PC-3 (cell line): ENCODE measurements at regions not wholly inside any gene's neighbourhood (a gene's known extent, or its start where the extent isn't known, plus 50 kb on each side); places are given as distances from the start of the nearest gene placed in this dataset.
"Not testable (repeated sequence)": the region's sequence is repeated elsewhere in the genome, so short reads cannot be mapped to it uniquely, and the experiment has no call there.

ENCODE experiments used
- ATAC-seq: fragments of 200-7000 bp; cut with Tn5 transposase; 2 replicates; pipeline ENCODE4 v1.9.1; 2020; ENCODE audit warnings: mild to moderate bottlenecking, moderate library complexity
- BruUV-seq: library from RNA; stranded (reverse); fragments of 400-500 nt; replicated peaks from 2 replicates; lab custom pipeline; 2021; lab: Mats Ljungman, UMichigan
- CTCF ChIA-PET: fragments of 300-600 bp; sonication (Branson Sonifier 250); formaldehyde crosslinking; loops from one replicate; lab custom pipeline; 2022; ENCODE audit warnings: antibody characterized with exemption; lab: Charles Lee
- POLR2A ChIA-PET: fragments of 300-600 bp; sonication (Branson Sonifier 250); formaldehyde crosslinking; loops from one replicate; lab custom pipeline; 2022; ENCODE audit warnings: antibody characterized with exemption; ENCODE audit not compliant: unreplicated experiment; lab: Charles Lee
- DNase-seq: peaks from one replicate; pipeline ENCODE4 v3.0.0-alpha.2; 2015
- H2AFZ ChIP-seq: fragments of 300-600 bp; sonication (generic); 2 replicates; pipeline ENCODE4 v1.6.0; 2016; ENCODE audit warnings: antibody characterized with exemption, low read length
- H3F3A ChIP-seq: fragments of 300-600 bp; sonication (generic); one replicate; pipeline ENCODE4 v1.6.0; 2017; ENCODE audit warnings: antibody characterized with exemption, low read length, control low read depth, mild to moderate bottlenecking; ENCODE audit not compliant: unreplicated experiment
- H3K27ac ChIP-seq: fragments of 300-600 bp; sonication (generic); 2 replicates; pipeline ENCODE4 v1.5.1; 2016; ENCODE audit warnings: mild to moderate bottlenecking, low read length
- H3K27me3 ChIP-seq: fragments of 300-600 bp; sonication (generic); 2 replicates; pipeline ENCODE4 v1.6.1; 2016; ENCODE audit warnings: low read length, mixed read lengths
- H3K36me3 ChIP-seq: fragments of 300-600 bp; sonication (generic); 2 replicates; pipeline ENCODE4 v1.6.1; 2016; ENCODE audit warnings: low read depth, mixed run types, low read length, mixed read lengths
- H3K4me1 ChIP-seq: fragments of 300-600 bp; sonication (generic); 2 replicates; pipeline ENCODE4 v1.5.1; 2016; ENCODE audit warnings: low read length; ENCODE audit not compliant: insufficient read depth
- H3K4me2 ChIP-seq: fragments of 300-600 bp; sonication (generic); 2 replicates; pipeline ENCODE4 v1.6.0; 2016; ENCODE audit warnings: low read length
- H3K4me3 ChIP-seq: fragments of 300-600 bp; sonication (generic); 2 replicates; pipeline ENCODE4 v1.5.1; 2016; ENCODE audit warnings: mild to moderate bottlenecking, low read length, mixed read lengths
- H3K79me2 ChIP-seq: fragments of 300-600 bp; sonication (generic); 2 replicates; pipeline ENCODE4 v1.6.1; 2017; ENCODE audit warnings: low read length, mixed read lengths
- H3K9ac ChIP-seq: fragments of 300-600 bp; sonication (generic); 2 replicates; pipeline ENCODE4 v1.6.0; 2016; ENCODE audit warnings: mild to moderate bottlenecking, low read length
- H3K9me2 ChIP-seq: fragments of 300-600 bp; sonication (generic); replicated peaks from 2 replicates; pipeline ENCODE4 v1.6.1; 2016; ENCODE audit warnings: mixed run types, low read length, mixed read lengths
- H3K9me3 ChIP-seq: fragments of 300-600 bp; sonication (generic); 2 replicates; pipeline ENCODE4 v1.6.1; 2016; ENCODE audit warnings: low read length, mixed read lengths
- H4K20me1 ChIP-seq: fragments of 300-600 bp; sonication (generic); 2 replicates; pipeline ENCODE4 v1.6.1; 2016; ENCODE audit warnings: low read length, mixed read lengths
- EZH2 ChIP-seq: fragments of 300-600 bp; sonication (generic); IDR thresholded peaks from one replicate; pipeline ENCODE4 v1.6.1; 2017; ENCODE audit warnings: antibody characterized with exemption, mild to moderate bottlenecking, low read length; ENCODE audit not compliant: unreplicated experiment
- EZH2phosphoT487 ChIP-seq: fragments of 300-600 bp; sonication (generic); IDR thresholded peaks from 2 replicates; pipeline ENCODE4 v1.6.1; 2018; ENCODE audit warnings: mild to moderate bottlenecking, antibody characterized with exemption, low read length, borderline replicate concordance
- intact Hi-C: fragments of 100-400 bp; cut with micrococcal nuclease; formaldehyde crosslinking; loops from 2 replicates; pipeline ENCODE4 v1.9.0; 2023
- TF ChIP-seq, protein P1 (sequence below): fragments of 300-600 bp; sonication (generic); conservative IDR thresholded peaks from 2 replicates; pipeline ENCODE4 v1.5.1; 2017; ENCODE audit warnings: antibody characterized with exemption, low read depth, mild to moderate bottlenecking, low read length

- intact Hi-C loops: no loop called here
- Histone ChIP-seq H3K27ac (no peak overlapping the region), H3K4me1 (no peaks in the 10 kb centered on the region), H3K9me3 (no peaks in the 10 kb centered on the region), H2AFZ (no peak overlapping the region), H3K9me2 (no peaks in the 10 kb centered on the region), H3F3A (no peaks in the 10 kb centered on the region), H3K36me3 (no peaks in the 10 kb centered on the region), H3K9ac (no peak overlapping the region), H3K79me2 (no peaks in the 10 kb centered on the region), H4K20me1 (no peaks in the 10 kb centered on the region), H3K4me3 (no peak overlapping the region), H3K27me3 (no peaks in the 10 kb centered on the region), H3K4me2 (no peak overlapping the region)
- DNase-seq: no peak
- TF ChIP-seq EZH2 (no peak), EZH2phosphoT487 (no peak)
- CTCF ChIA-PET: no interaction called here
- no TSS peak for BruUV-seq
- ATAC-seq: no peak
- POLR2A ChIA-PET: no interaction called here
Observed at GRCh38 chr4:167842487-167842886, 249.8 kb upstream of the ANXA10 start.

- H3K9me3 ChIP-seq: no peaks in the 10 kb centered on the region
- no peak overlapping the region for H3K27ac ChIP-seq
- BruUV-seq: no TSS peak
- H3K4me1 ChIP-seq: no peaks in the 10 kb centered on the region
- no peak overlapping the region for H2AFZ ChIP-seq
- H3K79me2 ChIP-seq: no peaks in the 10 kb centered on the region
- H3K4me3 ChIP-seq: no peak overlapping the region
- no peak for ATAC-seq
- H4K20me1 ChIP-seq: no peaks in the 10 kb centered on the region
- intact Hi-C loops: no loop called here
- TF ChIP-seq EZH2 (no peak), EZH2phosphoT487 (no peak)
- TF ChIP-seq, protein P1, sequence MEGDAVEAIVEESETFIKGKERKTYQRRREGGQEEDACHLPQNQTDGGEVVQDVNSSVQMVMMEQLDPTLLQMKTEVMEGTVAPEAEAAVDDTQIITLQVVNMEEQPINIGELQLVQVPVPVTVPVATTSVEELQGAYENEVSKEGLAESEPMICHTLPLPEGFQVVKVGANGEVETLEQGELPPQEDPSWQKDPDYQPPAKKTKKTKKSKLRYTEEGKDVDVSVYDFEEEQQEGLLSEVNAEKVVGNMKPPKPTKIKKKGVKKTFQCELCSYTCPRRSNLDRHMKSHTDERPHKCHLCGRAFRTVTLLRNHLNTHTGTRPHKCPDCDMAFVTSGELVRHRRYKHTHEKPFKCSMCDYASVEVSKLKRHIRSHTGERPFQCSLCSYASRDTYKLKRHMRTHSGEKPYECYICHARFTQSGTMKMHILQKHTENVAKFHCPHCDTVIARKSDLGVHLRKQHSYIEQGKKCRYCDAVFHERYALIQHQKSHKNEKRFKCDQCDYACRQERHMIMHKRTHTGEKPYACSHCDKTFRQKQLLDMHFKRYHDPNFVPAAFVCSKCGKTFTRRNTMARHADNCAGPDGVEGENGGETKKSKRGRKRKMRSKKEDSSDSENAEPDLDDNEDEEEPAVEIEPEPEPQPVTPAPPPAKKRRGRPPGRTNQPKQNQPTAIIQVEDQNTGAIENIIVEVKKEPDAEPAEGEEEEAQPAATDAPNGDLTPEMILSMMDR: no peak
- ChIA-PET CTCF (no interaction called here), POLR2A (no interaction called here)
- H3K4me2 ChIP-seq: no peak overlapping the region
- no peak overlapping the region for H3K9ac ChIP-seq
- H3K36me3 ChIP-seq: no peaks in the 10 kb centered on the region
- no peaks in the 10 kb centered on the region for H3F3A ChIP-seq
- no peak for DNase-seq
- no peaks in the 10 kb centered on the region for H3K9me2 ChIP-seq
- no peaks in the 10 kb centered on the region for H3K27me3 ChIP-seq
Observed at GRCh38 chr4:167854881-167855280, 237.5 kb upstream of the ANXA10 start.

- H3K79me2 ChIP-seq, intact Hi-C loops, H3K9ac ChIP-seq, H3K9me3 ChIP-seq, H4K20me1 ChIP-seq, POLR2A ChIA-PET, H2AFZ ChIP-seq, H3F3A ChIP-seq, CTCF ChIA-PET, H3K27me3 ChIP-seq, H3K4me1 ChIP-seq, DNase-seq, H3K4me2 ChIP-seq, H3K9me2 ChIP-seq, H3K4me3 ChIP-seq, H3K27ac ChIP-seq, BruUV-seq, ATAC-seq, H3K36me3 ChIP-seq: not testable (repeated sequence)
Observed at GRCh38 chr4:167858127-167858526, 234.2 kb upstream of the ANXA10 start.

- POLR2A ChIA-PET: no interaction called here
- ATAC-seq: no peak
- intact Hi-C loops: no loop called here
Observed at GRCh38 chr4:167867191-167867590, 225.1 kb upstream of the ANXA10 start.

More at GRCh38 chr4:167867191-167867590, 225.1 kb upstream of the ANXA10 start:
- TF ChIP-seq, protein P1: no peak
- no peak for TF ChIP-seq EZH2
- TF ChIP-seq EZH2phosphoT487: no peak
- Histone ChIP-seq H2AFZ (no peak overlapping the region), H3K79me2 (no peaks in the 10 kb centered on the region), H3K27me3 (no peaks in the 10 kb centered on the region), H3K9me2 (no peaks in the 10 kb centered on the region), H3K4me1 (no peaks in the 10 kb centered on the region), H3K27ac (no peak overlapping the region), H3F3A (no peaks in the 10 kb centered on the region), H3K9me3 (no peaks in the 10 kb centered on the region), H3K9ac (no peak overlapping the region), H4K20me1 (no peaks in the 10 kb centered on the region), H3K36me3 (no peaks in the 10 kb centered on the region), H3K4me2 (no peak overlapping the region), H3K4me3 (no peak overlapping the region)
- CTCF ChIA-PET: no interaction called here
- BruUV-seq: no TSS peak
- no peak for DNase-seq
